GM23338 (cell line): ENCODE measurements at regions not wholly inside any gene's neighbourhood (a gene's known extent, or its start where the extent isn't known, plus 50 kb on each side); places are given as distances from the start of the nearest gene placed in this dataset.

Experiments
- ATAC-seq: fragments of 200-7000 bp; cut with Tn5 transposase; 3 replicates; pipeline ENCODE4 v1.9.1; 2020
- DNase-seq: peaks from one replicate; pipeline ENCODE4 v3.0.0-alpha.2; 2015; ENCODE audit warnings: low spot score
- H2AFZ ChIP-seq: fragments of 200-600 bp; sonication (generic); 2 replicates; pipeline ENCODE4 v1.8.0; 2016; ENCODE audit warnings: antibody characterized with exemption, mild to moderate bottlenecking, moderate library complexity
- H3F3A ChIP-seq: fragments of 200-600 bp; sonication (generic); replicated peaks from 2 replicates; pipeline ENCODE4 v1.8.0; 2017; ENCODE audit warnings: antibody characterized with exemption, mixed run types, low read depth
- H3K27ac ChIP-seq: fragments of 200-600 bp; sonication (generic); 2 replicates; pipeline ENCODE4 v1.6.1; 2016; ENCODE audit warnings: low read depth
- H3K27me3 ChIP-seq: fragments of 200-600 bp; sonication (generic); 2 replicates; pipeline ENCODE4 v1.8.0; 2016; ENCODE audit warnings: mild to moderate bottlenecking, mixed run types, moderate library complexity; ENCODE audit not compliant: insufficient read depth
- H3K36me3 ChIP-seq: fragments of 200-600 bp; sonication (generic); 2 replicates; pipeline ENCODE4 v1.8.0; 2016; ENCODE audit warnings: mild to moderate bottlenecking; ENCODE audit not compliant: insufficient read depth
- H3K4me1 ChIP-seq: fragments of 200-600 bp; sonication (generic); 2 replicates; pipeline ENCODE4 v1.8.0; 2016; ENCODE audit warnings: mild to moderate bottlenecking, moderate library complexity; ENCODE audit not compliant: insufficient read depth
- H3K4me2 ChIP-seq: fragments of 200-600 bp; sonication (generic); 2 replicates; pipeline ENCODE4 v1.7.1; 2017; ENCODE audit warnings: mixed run types
- H3K4me3 ChIP-seq: fragments of 200-600 bp; sonication (generic); 2 replicates; pipeline ENCODE4 v1.6.1; 2016; ENCODE audit warnings: mixed run types
- H3K79me2 ChIP-seq: fragments of 200-600 bp; sonication (generic); replicated peaks from 2 replicates; pipeline ENCODE4 v1.8.0; 2017; ENCODE audit warnings: mild to moderate bottlenecking; ENCODE audit not compliant: insufficient read depth
- H3K9me2 ChIP-seq: fragments of 200-600 bp; sonication (generic); 2 replicates; pipeline ENCODE4 v1.8.0; 2017; ENCODE audit not compliant: insufficient read depth
- H4K20me1 ChIP-seq: fragments of 200-600 bp; sonication (generic); replicated peaks from 2 replicates; pipeline ENCODE4 v1.8.0; 2017; ENCODE audit warnings: mild to moderate bottlenecking; ENCODE audit not compliant: insufficient read depth
- H3K27ac Mint-ChIP-seq: 2 replicates; pipeline ENCODE4 v1.8.0; 2020; ENCODE audit warnings: inconsistent platforms, mild to moderate bottlenecking, moderate library complexity, mixed read lengths
- H3K27me3 Mint-ChIP-seq: 3 replicates; pipeline ENCODE4 v1.8.0; 2022; ENCODE audit warnings: low read depth, mild to moderate bottlenecking, moderate library complexity, mixed read lengths, inconsistent platforms; ENCODE audit not compliant: insufficient read depth, poor library complexity
- H3K36me3 Mint-ChIP-seq: 3 replicates; pipeline ENCODE4 v1.8.0; 2021; ENCODE audit warnings: low read depth, mild to moderate bottlenecking, inconsistent platforms, moderate library complexity, mixed read lengths
- H3K4me1 Mint-ChIP-seq: 3 replicates; pipeline ENCODE4 v1.8.0; 2020; ENCODE audit warnings: mild to moderate bottlenecking, inconsistent platforms, mixed read lengths
- H3K4me3 Mint-ChIP-seq: 3 replicates; pipeline ENCODE4 v1.8.0; 2021; ENCODE audit warnings: moderate library complexity, mild to moderate bottlenecking, inconsistent platforms, mixed read lengths
- H3K9me3 Mint-ChIP-seq: 3 replicates; pipeline ENCODE4 v1.8.0; 2020; ENCODE audit warnings: moderate library complexity, mild to moderate bottlenecking, inconsistent platforms, mixed read lengths
- CREB1 ChIP-seq: fragments of 250-450 bp; sonication (Bioruptor Pico); IDR thresholded peaks from 2 replicates; pipeline ENCODE4 v1.5.0; 2020; ENCODE audit warnings: low read depth, mild to moderate bottlenecking, moderate library complexity
- JUNB ChIP-seq: IDR thresholded peaks from one replicate; pipeline ENCODE4 v1.6.1; 2016; ENCODE audit warnings: antibody characterized with exemption; ENCODE audit not compliant: unreplicated experiment
- NANOG ChIP-seq: IDR thresholded peaks from 2 replicates; pipeline ENCODE4 v1.6.1; 2016; ENCODE audit warnings: antibody characterized with exemption, borderline replicate concordance
- POLR2AphosphoS5 ChIP-seq: IDR thresholded peaks from 2 replicates; pipeline ENCODE4 v1.6.1; 2016; ENCODE audit warnings: antibody characterized with exemption, low read depth
- STAT1 ChIP-seq: IDR thresholded peaks from one replicate; pipeline ENCODE4 v1.6.1; 2016; ENCODE audit warnings: antibody characterized with exemption; ENCODE audit not compliant: unreplicated experiment
- ZNF114 ChIP-seq: fragments of 250-450 bp; sonication (Bioruptor Pico); IDR thresholded peaks from 2 replicates; pipeline ENCODE4 v1.5.0; 2020; ENCODE audit warnings: mild to moderate bottlenecking, moderate library complexity
- ZNF331 ChIP-seq: fragments of 250-450 bp; sonication (Bioruptor Pico); IDR thresholded peaks from 2 replicates; pipeline ENCODE4 v1.5.0; 2020; ENCODE audit warnings: low read depth, mild to moderate bottlenecking, moderate library complexity
- TF ChIP-seq, protein P1 (sequence below): IDR thresholded peaks from one replicate; pipeline ENCODE4 v1.6.1; 2018; ENCODE audit warnings: antibody characterized with exemption; ENCODE audit not compliant: unreplicated experiment
- TF ChIP-seq, protein P2 (sequence below), 2 experiments: fragments of 200-600 bp in 1 of 2; sonication (generic) in 1 of 2; conservative IDR thresholded peaks; 2 replicates each; pipeline versions ENCODE4 v1.5.1 to v1.6.1; 2016 to 2017; ENCODE audit warnings: antibody characterized with exemption in 2 of 2, low read depth in 2 of 2, mild to moderate bottlenecking in 2 of 2, moderate library complexity in 1 of 2
- TF ChIP-seq, protein P3 (sequence below): IDR thresholded peaks from 2 replicates; pipeline ENCODE4 v1.6.1; 2016; ENCODE audit warnings: antibody characterized with exemption

DNA sequence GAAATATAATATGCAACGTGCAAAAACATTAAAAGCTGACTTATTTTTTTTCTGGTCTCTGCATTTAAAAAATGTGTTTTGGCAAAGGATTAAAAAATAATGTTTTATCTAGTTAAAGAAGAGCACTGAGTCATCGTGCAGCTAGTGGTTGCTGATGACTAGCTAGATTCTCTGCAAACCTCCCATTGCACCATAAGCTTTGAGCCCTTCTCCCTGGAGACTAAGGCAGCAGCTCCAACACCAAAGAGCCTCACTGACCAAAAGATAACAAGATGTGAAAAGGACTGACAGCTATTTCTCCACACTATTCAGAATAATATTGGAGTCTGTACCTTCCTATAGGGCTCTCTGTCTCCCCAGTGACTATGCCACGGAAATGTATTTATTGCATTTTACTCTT lies 424.3 kb downstream of the SLITRK2 start (continued):
- TF ChIP-seq, protein P1, sequence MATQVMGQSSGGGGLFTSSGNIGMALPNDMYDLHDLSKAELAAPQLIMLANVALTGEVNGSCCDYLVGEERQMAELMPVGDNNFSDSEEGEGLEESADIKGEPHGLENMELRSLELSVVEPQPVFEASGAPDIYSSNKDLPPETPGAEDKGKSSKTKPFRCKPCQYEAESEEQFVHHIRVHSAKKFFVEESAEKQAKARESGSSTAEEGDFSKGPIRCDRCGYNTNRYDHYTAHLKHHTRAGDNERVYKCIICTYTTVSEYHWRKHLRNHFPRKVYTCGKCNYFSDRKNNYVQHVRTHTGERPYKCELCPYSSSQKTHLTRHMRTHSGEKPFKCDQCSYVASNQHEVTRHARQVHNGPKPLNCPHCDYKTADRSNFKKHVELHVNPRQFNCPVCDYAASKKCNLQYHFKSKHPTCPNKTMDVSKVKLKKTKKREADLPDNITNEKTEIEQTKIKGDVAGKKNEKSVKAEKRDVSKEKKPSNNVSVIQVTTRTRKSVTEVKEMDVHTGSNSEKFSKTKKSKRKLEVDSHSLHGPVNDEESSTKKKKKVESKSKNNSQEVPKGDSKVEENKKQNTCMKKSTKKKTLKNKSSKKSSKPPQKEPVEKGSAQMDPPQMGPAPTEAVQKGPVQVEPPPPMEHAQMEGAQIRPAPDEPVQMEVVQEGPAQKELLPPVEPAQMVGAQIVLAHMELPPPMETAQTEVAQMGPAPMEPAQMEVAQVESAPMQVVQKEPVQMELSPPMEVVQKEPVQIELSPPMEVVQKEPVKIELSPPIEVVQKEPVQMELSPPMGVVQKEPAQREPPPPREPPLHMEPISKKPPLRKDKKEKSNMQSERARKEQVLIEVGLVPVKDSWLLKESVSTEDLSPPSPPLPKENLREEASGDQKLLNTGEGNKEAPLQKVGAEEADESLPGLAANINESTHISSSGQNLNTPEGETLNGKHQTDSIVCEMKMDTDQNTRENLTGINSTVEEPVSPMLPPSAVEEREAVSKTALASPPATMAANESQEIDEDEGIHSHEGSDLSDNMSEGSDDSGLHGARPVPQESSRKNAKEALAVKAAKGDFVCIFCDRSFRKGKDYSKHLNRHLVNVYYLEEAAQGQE: no peak
- TF ChIP-seq, protein P2, sequence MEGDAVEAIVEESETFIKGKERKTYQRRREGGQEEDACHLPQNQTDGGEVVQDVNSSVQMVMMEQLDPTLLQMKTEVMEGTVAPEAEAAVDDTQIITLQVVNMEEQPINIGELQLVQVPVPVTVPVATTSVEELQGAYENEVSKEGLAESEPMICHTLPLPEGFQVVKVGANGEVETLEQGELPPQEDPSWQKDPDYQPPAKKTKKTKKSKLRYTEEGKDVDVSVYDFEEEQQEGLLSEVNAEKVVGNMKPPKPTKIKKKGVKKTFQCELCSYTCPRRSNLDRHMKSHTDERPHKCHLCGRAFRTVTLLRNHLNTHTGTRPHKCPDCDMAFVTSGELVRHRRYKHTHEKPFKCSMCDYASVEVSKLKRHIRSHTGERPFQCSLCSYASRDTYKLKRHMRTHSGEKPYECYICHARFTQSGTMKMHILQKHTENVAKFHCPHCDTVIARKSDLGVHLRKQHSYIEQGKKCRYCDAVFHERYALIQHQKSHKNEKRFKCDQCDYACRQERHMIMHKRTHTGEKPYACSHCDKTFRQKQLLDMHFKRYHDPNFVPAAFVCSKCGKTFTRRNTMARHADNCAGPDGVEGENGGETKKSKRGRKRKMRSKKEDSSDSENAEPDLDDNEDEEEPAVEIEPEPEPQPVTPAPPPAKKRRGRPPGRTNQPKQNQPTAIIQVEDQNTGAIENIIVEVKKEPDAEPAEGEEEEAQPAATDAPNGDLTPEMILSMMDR (conservative IDR thresholded peaks at IDR 0.05; ENCODE audit: low read depth in 2 of 2): no peak
- TF ChIP-seq JUNB: no peak

DNA sequence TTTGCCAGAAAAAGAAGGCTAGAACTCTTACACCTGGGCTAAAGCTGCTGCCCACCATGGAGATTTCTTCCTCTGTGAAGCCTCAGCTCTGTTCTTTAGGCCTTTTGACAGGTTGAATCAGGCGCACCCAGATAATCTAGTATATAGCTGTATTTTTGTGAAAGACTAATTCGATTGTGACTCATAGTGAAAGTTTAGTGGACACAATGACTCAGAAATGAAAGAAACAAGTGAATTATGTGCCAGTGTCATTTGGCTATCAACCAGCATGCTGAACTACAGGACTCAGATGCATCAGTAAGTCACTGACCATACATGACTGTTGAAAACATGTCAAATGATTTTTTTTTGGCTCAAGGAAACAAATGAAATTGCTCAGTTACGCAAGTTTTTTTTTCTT lies 425.4 kb downstream of the SLITRK2 start:
- H3K79me2 ChIP-seq: no peaks in the 10 kb centered on the region
- no peak overlapping the region for H2AFZ ChIP-seq
- ATAC-seq: no peak
- no peak overlapping the region for H3K27ac ChIP-seq
- no peak overlapping the region for H3K4me2 ChIP-seq
- H3K9me2 ChIP-seq: no peaks in the 10 kb centered on the region
- H3K36me3 ChIP-seq: no peaks in the 10 kb centered on the region
- H3K4me3 ChIP-seq: no peak overlapping the region
- H3K27me3 ChIP-seq: no peaks in the 10 kb centered on the region
- Mint-ChIP-seq H3K4me1 (no peaks in the 10 kb centered on the region), H3K4me3 (no peak overlapping the region), H3K27ac (no peak overlapping the region), H3K36me3 (peaks cover 2% of the 10 kb centered on the region), H3K9me3 (peaks cover 71% of the 10 kb centered on the region), H3K27me3 (no peaks in the 10 kb centered on the region)
- no peaks in the 10 kb centered on the region for H4K20me1 ChIP-seq
- no peak for TF ChIP-seq STAT1
- TF ChIP-seq ZNF114 (CRISPR knock-in tag): no peak
- TF ChIP-seq, protein P3, sequence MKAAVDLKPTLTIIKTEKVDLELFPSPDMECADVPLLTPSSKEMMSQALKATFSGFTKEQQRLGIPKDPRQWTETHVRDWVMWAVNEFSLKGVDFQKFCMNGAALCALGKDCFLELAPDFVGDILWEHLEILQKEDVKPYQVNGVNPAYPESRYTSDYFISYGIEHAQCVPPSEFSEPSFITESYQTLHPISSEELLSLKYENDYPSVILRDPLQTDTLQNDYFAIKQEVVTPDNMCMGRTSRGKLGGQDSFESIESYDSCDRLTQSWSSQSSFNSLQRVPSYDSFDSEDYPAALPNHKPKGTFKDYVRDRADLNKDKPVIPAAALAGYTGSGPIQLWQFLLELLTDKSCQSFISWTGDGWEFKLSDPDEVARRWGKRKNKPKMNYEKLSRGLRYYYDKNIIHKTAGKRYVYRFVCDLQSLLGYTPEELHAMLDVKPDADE: no peak
- TF ChIP-seq CREB1 (CRISPR knock-in tag): no peak
- DNase-seq: no peak
- no peaks in the 10 kb centered on the region for H3F3A ChIP-seq
- H3K4me1 ChIP-seq: no peaks in the 10 kb centered on the region

DNA sequence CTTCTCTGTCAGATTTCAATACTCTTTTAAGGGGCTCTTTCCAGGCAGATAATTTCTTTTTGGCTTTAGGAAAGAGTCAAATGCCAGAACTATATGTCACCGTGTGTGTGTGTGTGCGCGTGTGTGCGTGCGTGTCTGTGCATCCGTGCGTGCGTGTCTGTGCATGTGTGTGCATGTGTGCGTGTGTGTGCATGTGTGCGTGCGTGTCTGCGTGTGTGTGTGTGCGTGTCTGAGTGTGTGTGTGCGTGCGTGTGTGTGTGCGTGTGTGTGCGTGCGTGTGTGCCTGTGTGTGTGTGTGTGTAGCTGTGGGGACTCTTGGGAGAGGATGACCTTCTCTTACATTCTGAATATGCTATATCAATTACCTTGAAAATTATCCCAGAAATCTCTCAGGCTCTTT lies 441.6 kb downstream of the SLITRK2 start:
- no peak overlapping the region for H3K27ac ChIP-seq
- H3K9me2 ChIP-seq: no peaks in the 10 kb centered on the region
- Mint-ChIP-seq H3K27ac (no peak overlapping the region), H3K27me3 (peaks cover 2% of the 10 kb centered on the region), H3K9me3 (peaks cover 61% of the 10 kb centered on the region), H3K4me3 (no peak overlapping the region), H3K4me1 (no peaks in the 10 kb centered on the region), H3K36me3 (peaks cover 3% of the 10 kb centered on the region; the same call in 2 of the 3 replicates)
- no peak overlapping the region for H2AFZ ChIP-seq
- H3K36me3 ChIP-seq: no peaks in the 10 kb centered on the region
- H3K4me3 ChIP-seq: no peak overlapping the region
- no peaks in the 10 kb centered on the region for H3K79me2 ChIP-seq
- no peaks in the 10 kb centered on the region for H3K4me1 ChIP-seq
- no peaks in the 10 kb centered on the region for H3F3A ChIP-seq
- H4K20me1 ChIP-seq: no peaks in the 10 kb centered on the region
- no peaks in the 10 kb centered on the region for H3K27me3 ChIP-seq
- DNase-seq: no peak
- H3K4me2 ChIP-seq: no peak overlapping the region
- no peak for ATAC-seq
- TF ChIP-seq POLR2AphosphoS5: no peak
- TF ChIP-seq NANOG: no peak
- TF ChIP-seq ZNF331 (CRISPR knock-in tag): no peak
- no peak for TF ChIP-seq STAT1
- TF ChIP-seq JUNB: no peak
